GM12892 (cell line): ENCODE measurements at regions not wholly inside any gene's neighbourhood (a gene's known extent, or its start where the extent isn't known, plus 50 kb on each side); places are given as distances from the start of the nearest gene placed in this dataset.

Experiments used
- POLR2A ChIP-seq: IDR thresholded peaks from 2 replicates; pipeline ENCODE4 v1.6.1; 2011; ENCODE audit warnings: low read depth, low read length, control low read depth
- POLR2AphosphoS5 ChIP-seq: IDR thresholded peaks from 2 replicates; pipeline ENCODE4 v1.6.1; 2011; ENCODE audit warnings: low read depth, low read length, control low read depth

- TF ChIP-seq POLR2A (no peak), POLR2AphosphoS5 (no peak)
Observed at GRCh38 chr9:10999646-11000045, 386.8 kb upstream of the PTPRD start.
